Breast epithelium (tissue), 4 donors: ENCODE measurements at regions not wholly inside any gene's neighbourhood (a gene's known extent, or its start where the extent isn't known, plus 50 kb on each side); places are given as distances from the start of the nearest gene placed in this dataset.

Experiments used
- DNase-seq, 2 donors: peaks; one replicate each; pipeline ENCODE4 v3.0.0-alpha.2; 2019; ENCODE audit warnings: low spot score in 2 of 2
- H3K27ac ChIP-seq, 2 donors: fragments of 200-600 bp; sonication (generic) in 1 of 2; one replicate each; pipeline ENCODE4 v1.5.1; 2016 to 2019; ENCODE audit warnings: mild to moderate bottlenecking in 1 of 2
- H3K27me3 ChIP-seq, 2 donors: fragments of 200-600 bp; sonication (generic) in 1 of 2; one replicate each; pipeline versions ENCODE4 v1.5.1 to v1.6.0; 2017 to 2019; ENCODE audit warnings: control low read depth in 1 of 2, mild to moderate bottlenecking in 1 of 2
- H3K36me3 ChIP-seq: fragments of 200-600 bp; one replicate; pipeline ENCODE4 v1.5.1; 2019
- H3K4me1 ChIP-seq, 2 donors: fragments of 200-600 bp; sonication (generic); one replicate each; pipeline ENCODE4 v1.5.1; 2016 to 2019; ENCODE audit warnings: control low read depth in 1 of 2
- H3K4me3 ChIP-seq, 3 donors: fragments of 200-600 bp; sonication (generic); 1 replicate in 2 of 3; 2 replicates in 1 of 3; pipeline ENCODE4 v1.5.1; 2016 to 2019; ENCODE audit warnings: mild to moderate bottlenecking in 3 of 3, moderate library complexity in 2 of 3
- H3K9me3 ChIP-seq, 2 donors: fragments of 200-600 bp; sonication (generic) in 1 of 2; one replicate each; pipeline ENCODE4 v1.5.1; 2016 to 2019; ENCODE audit warnings: control low read depth in 1 of 2
- POLR2A ChIP-seq: fragments of 450-650 bp; IDR thresholded peaks from one replicate; pipeline ENCODE4 v1.6.1; 2016; ENCODE audit warnings: antibody characterized with exemption, mild to moderate bottlenecking, moderate library complexity
- POLR2AphosphoS5 ChIP-seq, 3 donors: sonication (generic); formaldehyde crosslinking; IDR thresholded peaks; one replicate each; pipeline ENCODE4 v1.6.1; 2017; ENCODE audit warnings: antibody characterized with exemption in 3 of 3
- intact Hi-C: fragments of 100-400 bp; cut with DNase I; formaldehyde crosslinking; loops from one replicate; pipeline ENCODE4 v1.15.1; 2023; ENCODE audit warnings: low total_unique reads
- TF ChIP-seq, protein P1 (sequence below), 3 donors: fragments of 450-650 bp; IDR thresholded peaks; one replicate each; pipeline ENCODE4 v1.5.1; 2016 to 2017; ENCODE audit warnings: antibody characterized with exemption in 3 of 3, mild to moderate bottlenecking in 3 of 3, moderate library complexity in 3 of 3

DNA sequence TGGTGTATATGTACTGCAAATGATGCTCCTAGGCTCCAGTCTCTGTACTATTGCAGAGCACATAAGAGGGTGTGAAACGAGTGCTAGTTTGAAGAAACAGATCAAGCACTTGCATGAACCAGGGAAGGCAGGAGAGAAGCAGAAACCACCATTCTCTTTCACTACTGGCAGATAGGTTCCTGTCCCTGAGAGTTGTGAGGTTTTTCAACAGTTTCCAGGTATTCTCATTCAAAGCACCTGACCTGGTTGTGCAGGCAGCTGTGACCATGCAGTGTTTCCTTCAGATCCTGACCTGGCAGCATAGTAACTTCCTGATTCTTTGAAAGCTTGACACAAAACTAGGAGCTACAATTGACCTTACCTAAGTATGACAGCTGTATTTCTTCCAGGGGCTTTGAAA is 164.9 kb downstream of the UFM1 start:
- DNase-seq = no peak
- H3K27me3 ChIP-seq = no peaks in the 10 kb centered on the region
- H3K4me3 ChIP-seq = no peak overlapping the region
- H3K27ac ChIP-seq = no peak overlapping the region
- TF ChIP-seq POLR2AphosphoS5 (IDR thresholded peaks at IDR 0.05) = no peak
- TF ChIP-seq POLR2A = no peak
- TF ChIP-seq, protein P1, sequence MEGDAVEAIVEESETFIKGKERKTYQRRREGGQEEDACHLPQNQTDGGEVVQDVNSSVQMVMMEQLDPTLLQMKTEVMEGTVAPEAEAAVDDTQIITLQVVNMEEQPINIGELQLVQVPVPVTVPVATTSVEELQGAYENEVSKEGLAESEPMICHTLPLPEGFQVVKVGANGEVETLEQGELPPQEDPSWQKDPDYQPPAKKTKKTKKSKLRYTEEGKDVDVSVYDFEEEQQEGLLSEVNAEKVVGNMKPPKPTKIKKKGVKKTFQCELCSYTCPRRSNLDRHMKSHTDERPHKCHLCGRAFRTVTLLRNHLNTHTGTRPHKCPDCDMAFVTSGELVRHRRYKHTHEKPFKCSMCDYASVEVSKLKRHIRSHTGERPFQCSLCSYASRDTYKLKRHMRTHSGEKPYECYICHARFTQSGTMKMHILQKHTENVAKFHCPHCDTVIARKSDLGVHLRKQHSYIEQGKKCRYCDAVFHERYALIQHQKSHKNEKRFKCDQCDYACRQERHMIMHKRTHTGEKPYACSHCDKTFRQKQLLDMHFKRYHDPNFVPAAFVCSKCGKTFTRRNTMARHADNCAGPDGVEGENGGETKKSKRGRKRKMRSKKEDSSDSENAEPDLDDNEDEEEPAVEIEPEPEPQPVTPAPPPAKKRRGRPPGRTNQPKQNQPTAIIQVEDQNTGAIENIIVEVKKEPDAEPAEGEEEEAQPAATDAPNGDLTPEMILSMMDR (IDR thresholded peaks at IDR 0.05) = no peak
- H3K4me1 ChIP-seq = no peaks in the 10 kb centered on the region
- intact Hi-C loops = no loop called here
- no peaks in the 10 kb centered on the region for H3K36me3 ChIP-seq
- H3K9me3 ChIP-seq = no peaks in the 10 kb centered on the region

DNA sequence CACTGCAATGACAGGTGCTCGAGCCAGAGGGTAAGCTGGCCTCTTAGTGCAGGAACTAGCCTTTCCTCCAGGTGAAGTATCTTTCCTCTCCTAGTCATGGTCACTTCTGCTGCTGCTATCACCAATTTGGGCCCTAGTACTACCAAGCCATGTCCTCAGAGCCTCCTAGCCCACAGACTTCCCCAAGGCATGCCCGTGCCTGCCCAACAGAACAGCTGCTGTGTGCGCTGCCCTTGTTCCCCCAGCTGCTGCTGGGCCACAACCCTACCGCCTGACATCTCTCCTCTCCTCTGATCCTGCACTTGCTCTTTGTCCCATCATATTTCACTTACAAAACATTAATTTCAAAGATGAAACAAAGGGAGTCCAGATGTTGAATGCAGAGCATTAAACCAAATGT is 168.5 kb upstream of the FREM2 start:
- Histone ChIP-seq H3K36me3 (no peaks in the 10 kb centered on the region), H3K4me3 (no peak overlapping the region), H3K27ac (no peak overlapping the region), H3K27me3 (no peaks in the 10 kb centered on the region), H3K4me1 (no peaks in the 10 kb centered on the region), H3K9me3 (no peaks in the 10 kb centered on the region)
- TF ChIP-seq POLR2AphosphoS5 (IDR thresholded peaks at IDR 0.05) (no peak), POLR2A (no peak)
- TF ChIP-seq, protein P1 (IDR thresholded peaks at IDR 0.05) = no peak
- intact Hi-C loops = no loop called here
- DNase-seq = no peak

DNA sequence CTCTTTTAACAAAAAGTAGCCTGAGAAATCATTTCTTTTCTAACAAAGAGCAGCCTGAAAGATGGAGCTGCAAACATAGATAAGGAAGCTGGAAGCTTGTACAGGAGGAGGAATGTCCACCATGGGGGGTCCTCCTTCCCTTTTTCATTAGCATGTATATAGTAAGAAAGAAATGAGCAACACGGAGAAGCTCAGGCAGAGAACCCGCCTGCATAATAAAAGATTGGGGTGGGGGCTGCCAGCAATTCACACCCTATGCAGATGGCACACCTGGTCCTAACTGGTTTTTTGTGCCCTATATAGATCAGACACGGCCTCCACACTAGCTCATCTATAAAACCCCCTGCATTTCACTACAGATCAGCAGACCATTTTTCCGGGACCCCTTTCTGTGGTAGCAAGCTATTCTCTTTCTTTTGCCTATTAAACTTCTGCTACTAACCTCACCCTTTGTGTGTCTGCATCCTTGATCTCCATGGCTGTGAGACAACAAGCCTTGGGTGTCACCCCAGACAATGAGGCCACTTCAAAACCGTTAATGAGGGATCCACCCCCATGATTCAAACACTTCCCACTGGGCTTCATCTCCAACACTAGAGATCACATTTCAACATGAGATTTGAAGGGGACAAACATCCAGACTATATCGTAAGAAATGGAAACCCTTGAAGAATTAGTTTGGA is 167.5 kb upstream of the FREM2 start:
- Histone ChIP-seq H3K27me3 (no peaks in the 10 kb centered on the region), H3K36me3 (no peaks in the 10 kb centered on the region), H3K9me3 (no peaks in the 10 kb centered on the region), H3K4me1 (no peaks in the 10 kb centered on the region), H3K4me3 (no peak overlapping the region), H3K27ac (no peak overlapping the region)
- TF ChIP-seq POLR2A (no peak), POLR2AphosphoS5 (IDR thresholded peaks at IDR 0.05) (no peak)
- TF ChIP-seq, protein P1 (IDR thresholded peaks at IDR 0.05) = no peak
- intact Hi-C loops = no loop called here
- no peak for DNase-seq

DNA sequence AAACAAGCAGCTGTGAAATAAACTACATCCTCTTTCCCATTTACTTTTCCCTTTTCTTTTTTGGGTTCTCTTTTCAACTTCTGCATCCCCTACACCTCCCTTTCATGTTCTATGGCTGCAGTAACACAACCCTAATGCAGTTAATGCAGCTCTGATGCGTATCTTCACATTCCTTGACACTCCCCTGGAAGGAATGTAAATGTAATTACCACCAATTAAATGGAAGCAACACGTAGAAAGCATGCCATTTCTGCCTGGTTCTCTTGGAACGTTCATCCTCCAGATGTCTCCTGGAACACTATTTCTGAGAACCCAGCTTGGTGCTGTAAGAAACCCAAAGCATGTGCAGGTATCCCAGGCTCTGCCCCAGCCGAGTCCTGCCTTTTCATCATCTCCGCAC is 166.8 kb upstream of the FREM2 start:
- Histone ChIP-seq H3K36me3 (no peaks in the 10 kb centered on the region), H3K4me3 (no peak overlapping the region), H3K9me3 (no peaks in the 10 kb centered on the region), H3K4me1 (no peaks in the 10 kb centered on the region), H3K27me3 (no peaks in the 10 kb centered on the region), H3K27ac (no peak overlapping the region)
- TF ChIP-seq POLR2A (no peak), POLR2AphosphoS5 (IDR thresholded peaks at IDR 0.05) (no peak)
- TF ChIP-seq, protein P1 (IDR thresholded peaks at IDR 0.05) = no peak
- DNase-seq = no peak
- intact Hi-C loops = loop anchor here (5.0 kb wide), 1 partner anchor 888 kb away; no protein-coding TSS in a partner anchor

DNA sequence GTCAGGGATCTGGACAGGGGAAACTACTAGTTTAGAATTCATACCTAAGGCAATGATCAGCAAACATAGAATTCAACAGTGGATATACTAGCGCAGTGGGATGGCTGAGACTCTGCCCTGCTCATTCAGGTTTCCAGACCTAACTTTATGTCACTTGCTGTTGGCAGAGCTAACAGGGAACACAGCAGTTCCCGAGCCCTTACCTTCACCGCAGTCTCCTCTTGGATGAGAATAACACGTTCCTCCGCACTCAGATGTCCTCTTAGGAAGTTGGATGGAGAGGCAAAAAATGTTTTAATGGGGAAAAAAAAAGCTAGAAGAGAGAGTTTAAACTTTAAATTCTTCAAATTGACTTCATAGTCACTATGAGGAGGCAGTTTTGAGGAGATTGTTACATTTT is 159.7 kb upstream of the FREM2 start:
- peaks cover 0 to 3% of the 10 kb centered on the region in 2 donors for H3K27me3 ChIP-seq
- no peak overlapping the region for H3K27ac ChIP-seq
- no peaks in the 10 kb centered on the region for H3K4me1 ChIP-seq
- intact Hi-C loops = no loop called here
- TF ChIP-seq POLR2AphosphoS5 (IDR thresholded peaks at IDR 0.05) (no peak), POLR2A (no peak)
- TF ChIP-seq, protein P1 (IDR thresholded peaks at IDR 0.05) = no peak
- no peaks in the 10 kb centered on the region for H3K36me3 ChIP-seq
- DNase-seq = no peak
- H3K4me3 ChIP-seq = no peak overlapping the region
- no peaks in the 10 kb centered on the region for H3K9me3 ChIP-seq
